ENCODE measurements at regions not wholly inside any gene's neighbourhood (a gene's known extent, or its start where the extent isn't known, plus 50 kb on each side); places are given as distances from the start of the nearest gene placed in this dataset.

- TF ChIP-seq CTCF (IDR thresholded peaks at IDR 0.05; ENCODE audit: unreplicated experiment): no peak
- BruUV-seq (replicated peaks): no TSS peak
- Mint-ChIP-seq H3K4me1 (ENCODE audit: insufficient read depth, unreplicated experiment) (no peaks in the 10 kb centered on the region), H3K36me3 (ENCODE audit: insufficient read depth, unreplicated experiment) (no peaks in the 10 kb centered on the region), H3K4me3 (ENCODE audit: unreplicated experiment) (no peak overlapping the region), H3K27ac (ENCODE audit: low read depth, unreplicated experiment) (no peak overlapping the region), H3K9me3 (ENCODE audit: unreplicated experiment) (no peaks in the 10 kb centered on the region), H3K27me3 (ENCODE audit: insufficient read depth, unreplicated experiment) (no peaks in the 10 kb centered on the region)
- ChIA-PET POLR2A (interaction anchor here (0.6 kb wide), 1 partner anchor 66 kb away, joined by 3 read pairs; no protein-coding TSS in a partner anchor), CTCF (interaction anchor here (0.6 kb wide), 1 partner anchor 81 kb away, joined by 3 read pairs; no protein-coding TSS in a partner anchor)
- DNase-seq (ENCODE audit: unreplicated experiment): no peak
- intact Hi-C loops (cut with micrococcal nuclease): no loop called here
Observed at GRCh38 chr12:77130193-77130592, 64.8 kb upstream of the E2F7 start.

GRCh38 chr12:77124767-77125166 lies 59.4 kb upstream of the E2F7 start:
- no peak overlapping the region for H3K27ac Mint-ChIP-seq (ENCODE audit: low read depth, unreplicated experiment)

GRCh38 chr12:77122661-77123060 lies 57.3 kb upstream of the E2F7 start:
- H3K27me3 Mint-ChIP-seq (ENCODE audit: insufficient read depth, unreplicated experiment): no peaks in the 10 kb centered on the region
- intact Hi-C loops (cut with micrococcal nuclease): no loop called here
- no peak overlapping the region for H3K4me3 Mint-ChIP-seq (ENCODE audit: unreplicated experiment)
- H3K27ac Mint-ChIP-seq (ENCODE audit: low read depth, unreplicated experiment): peak overlapping the region; percentile 71
- TSS peak; percentile 90 for BruUV-seq (replicated peaks)
- CTCF ChIA-PET: interaction anchor here (0.7 to 1.3 kb wide), 4 partner anchors 10 to 73 kb away, joined by 3 to 7 read pairs (median 3); no protein-coding TSS in a partner anchor
- H3K4me1 Mint-ChIP-seq (ENCODE audit: insufficient read depth, unreplicated experiment): peaks cover 22% of the 10 kb centered on the region
- TF ChIP-seq CTCF (IDR thresholded peaks at IDR 0.05; ENCODE audit: unreplicated experiment): no peak
- H3K36me3 Mint-ChIP-seq (ENCODE audit: insufficient read depth, unreplicated experiment): no peaks in the 10 kb centered on the region
- POLR2A ChIA-PET: interaction anchor here (1.9 to 2.2 kb wide), 2 partner anchors 10 to 63 kb away, joined by 5 read pairs; no protein-coding TSS in a partner anchor
- H3K9me3 Mint-ChIP-seq (ENCODE audit: unreplicated experiment): no peaks in the 10 kb centered on the region
- no peak for DNase-seq (ENCODE audit: unreplicated experiment)

More at GRCh38 chr12:77124767-77125166, 59.4 kb upstream of the E2F7 start:
- intact Hi-C loops (cut with micrococcal nuclease): no loop called here
- BruUV-seq (replicated peaks): no TSS peak
- no peak for TF ChIP-seq CTCF (IDR thresholded peaks at IDR 0.05; ENCODE audit: unreplicated experiment)
- peaks cover 22% of the 10 kb centered on the region for H3K4me1 Mint-ChIP-seq (ENCODE audit: insufficient read depth, unreplicated experiment)
- H3K9me3 Mint-ChIP-seq (ENCODE audit: unreplicated experiment): no peaks in the 10 kb centered on the region
- ChIA-PET POLR2A (interaction anchor here (0.7 kb wide), 1 partner anchor 555 kb away, joined by 3 read pairs; no protein-coding TSS in a partner anchor), CTCF (interaction anchor here (0.5 to 1.0 kb wide), 2 partner anchors 9 to 561 kb away, joined by 3 to 4 read pairs; no protein-coding TSS in a partner anchor)
- no peaks in the 10 kb centered on the region for H3K27me3 Mint-ChIP-seq (ENCODE audit: insufficient read depth, unreplicated experiment)
- H3K4me3 Mint-ChIP-seq (ENCODE audit: unreplicated experiment): no peak overlapping the region
- no peak for DNase-seq (ENCODE audit: unreplicated experiment)
- no peaks in the 10 kb centered on the region for H3K36me3 Mint-ChIP-seq (ENCODE audit: insufficient read depth, unreplicated experiment)

- intact Hi-C loops (cut with micrococcal nuclease): no loop called here
- ChIA-PET POLR2A (interaction anchor here (0.6 to 2.2 kb wide), 7 partner anchors 10 to 1038 kb away, joined by 3 to 6 read pairs (median 4); partner anchors contain the start of genes E2F7 and NAP1L1), CTCF (interaction anchor here (1.0 to 1.8 kb wide), 4 partner anchors 10 to 73 kb away, joined by 3 to 7 read pairs (median 4); no protein-coding TSS in a partner anchor)
- H3K4me3 Mint-ChIP-seq (ENCODE audit: unreplicated experiment): no peak overlapping the region
- BruUV-seq (replicated peaks): no TSS peak
- peak; percentile 86 for DNase-seq (ENCODE audit: unreplicated experiment)
- no peaks in the 10 kb centered on the region for H3K36me3 Mint-ChIP-seq (ENCODE audit: insufficient read depth, unreplicated experiment)
- no peak for TF ChIP-seq CTCF (IDR thresholded peaks at IDR 0.05; ENCODE audit: unreplicated experiment)
- H3K27me3 Mint-ChIP-seq (ENCODE audit: insufficient read depth, unreplicated experiment): no peaks in the 10 kb centered on the region
- peak overlapping the region; percentile 71 for H3K27ac Mint-ChIP-seq (ENCODE audit: low read depth, unreplicated experiment)
- no peaks in the 10 kb centered on the region for H3K9me3 Mint-ChIP-seq (ENCODE audit: unreplicated experiment)
- peaks cover 22% of the 10 kb centered on the region for H3K4me1 Mint-ChIP-seq (ENCODE audit: insufficient read depth, unreplicated experiment)
Observed at GRCh38 chr12:77122236-77122635, 56.9 kb upstream of the E2F7 start.
